ENCODE measurements at regions not wholly inside any gene's neighbourhood (a gene's known extent, or its start where the extent isn't known, plus 50 kb on each side); places are given as distances from the start of the nearest gene placed in this dataset.

- H3K79me2 ChIP-seq (ENCODE audit: control insufficient read depth, insufficient read depth, low read length): no peaks in the 10 kb centered on the region
- TF ChIP-seq EZH2 (IDR thresholded peaks at IDR 0.05; ENCODE audit: low read length, missing control alignments) (no peak), CTCF (conservative IDR thresholded peaks at IDR 0.05 in 1 of 2, IDR thresholded peaks at IDR 0.05 in 1 of 2; ENCODE audit: low read depth in 1 of 2, low read length in 2 of 2) (no peak)
- H3K4me2 ChIP-seq (ENCODE audit: extremely low read depth, insufficient read depth, low read length): no peak overlapping the region
- DNase-seq (ENCODE audit: low read depth in 2 of 2): no peak
- no peaks in the 10 kb centered on the region for H3K4me1 ChIP-seq (ENCODE audit: control insufficient read depth, extremely low read depth, insufficient read depth, low read length)
- no peak overlapping the region for H3K4me3 ChIP-seq (replicated peaks in 1 of 4; ENCODE audit: control extremely low read depth in 1 of 4, insufficient read depth in 1 of 4, low read depth in 3 of 4, low read length in 4 of 4)
- H3K27me3 ChIP-seq (ENCODE audit: control insufficient read depth, insufficient read depth, low read length): no peaks in the 10 kb centered on the region
- no peak overlapping the region for H3K27ac ChIP-seq (ENCODE audit: insufficient read depth, low read length)
- H2AFZ ChIP-seq (ENCODE audit: low read length): no peak overlapping the region
- H3K36me3 ChIP-seq (ENCODE audit: control insufficient read depth, insufficient read depth, low read length): no peaks in the 10 kb centered on the region
- no peaks in the 10 kb centered on the region for H3K9me3 ChIP-seq (ENCODE audit: control insufficient read depth, insufficient read depth, low read depth, low read length)
- no peaks in the 10 kb centered on the region for H4K20me1 ChIP-seq (ENCODE audit: control insufficient read depth, extremely low read depth, insufficient read depth, low read length)
- H3K9ac ChIP-seq (ENCODE audit: insufficient read depth, low read length): no peak overlapping the region
These were observed 98.8 kb upstream of the MED13 start for GRCh38 chr17:62163847-62164246.

- Histone ChIP-seq H3K27me3 (ENCODE audit: control insufficient read depth, insufficient read depth, low read length) (no peaks in the 10 kb centered on the region), H2AFZ (ENCODE audit: low read length) (no peak overlapping the region), H3K4me1 (ENCODE audit: control insufficient read depth, extremely low read depth, insufficient read depth, low read length) (no peaks in the 10 kb centered on the region), H3K4me2 (ENCODE audit: extremely low read depth, insufficient read depth, low read length) (no peak overlapping the region), H3K27ac (ENCODE audit: insufficient read depth, low read length) (no peak overlapping the region), H3K4me3 (replicated peaks in 1 of 4; ENCODE audit: control extremely low read depth in 1 of 4, insufficient read depth in 1 of 4, low read depth in 3 of 4, low read length in 4 of 4) (no peak overlapping the region), H4K20me1 (ENCODE audit: control insufficient read depth, extremely low read depth, insufficient read depth, low read length) (no peaks in the 10 kb centered on the region), H3K79me2 (ENCODE audit: control insufficient read depth, insufficient read depth, low read length) (no peaks in the 10 kb centered on the region), H3K36me3 (ENCODE audit: control insufficient read depth, insufficient read depth, low read length) (no peaks in the 10 kb centered on the region), H3K9me3 (ENCODE audit: control insufficient read depth, insufficient read depth, low read depth, low read length) (no peaks in the 10 kb centered on the region), H3K9ac (ENCODE audit: insufficient read depth, low read length) (no peak overlapping the region)
- DNase-seq (ENCODE audit: low read depth in 2 of 2): no peak
- TF ChIP-seq EZH2 (IDR thresholded peaks at IDR 0.05; ENCODE audit: low read length, missing control alignments): no peak
- no peak for TF ChIP-seq CTCF (conservative IDR thresholded peaks at IDR 0.05 in 1 of 2, IDR thresholded peaks at IDR 0.05 in 1 of 2; ENCODE audit: low read depth in 1 of 2, low read length in 2 of 2)
These were observed 97.8 kb upstream of the MED13 start for GRCh38 chr17:62162898-62163297.

- Histone ChIP-seq H3K9me3 (ENCODE audit: control insufficient read depth, insufficient read depth, low read depth, low read length) (no peaks in the 10 kb centered on the region), H3K27ac (ENCODE audit: insufficient read depth, low read length) (no peak overlapping the region), H4K20me1 (ENCODE audit: control insufficient read depth, extremely low read depth, insufficient read depth, low read length) (no peaks in the 10 kb centered on the region), H3K9ac (ENCODE audit: insufficient read depth, low read length) (no peak overlapping the region), H3K27me3 (ENCODE audit: control insufficient read depth, insufficient read depth, low read length) (no peaks in the 10 kb centered on the region), H3K36me3 (ENCODE audit: control insufficient read depth, insufficient read depth, low read length) (no peaks in the 10 kb centered on the region), H3K79me2 (ENCODE audit: control insufficient read depth, insufficient read depth, low read length) (no peaks in the 10 kb centered on the region), H3K4me2 (ENCODE audit: extremely low read depth, insufficient read depth, low read length) (no peak overlapping the region), H2AFZ (ENCODE audit: low read length) (no peak overlapping the region), H3K4me3 (replicated peaks in 1 of 4; ENCODE audit: control extremely low read depth in 1 of 4, insufficient read depth in 1 of 4, low read depth in 3 of 4, low read length in 4 of 4) (no peak overlapping the region), H3K4me1 (ENCODE audit: control insufficient read depth, extremely low read depth, insufficient read depth, low read length) (no peaks in the 10 kb centered on the region)
- DNase-seq (ENCODE audit: low read depth in 2 of 2): no peak
- TF ChIP-seq CTCF (conservative IDR thresholded peaks at IDR 0.05 in 1 of 2, IDR thresholded peaks at IDR 0.05 in 1 of 2; ENCODE audit: low read depth in 1 of 2, low read length in 2 of 2) (no peak), EZH2 (IDR thresholded peaks at IDR 0.05; ENCODE audit: low read length, missing control alignments) (no peak)
These were observed 96.5 kb upstream of the MED13 start for GRCh38 chr17:62161405-62162148.
